Panc1 (cell line): ENCODE measurements at regions not wholly inside any gene's neighbourhood (a gene's known extent, or its start where the extent isn't known, plus 50 kb on each side); places are given as distances from the start of the nearest gene placed in this dataset.

Experiments used
- ATAC-seq: fragments of 200-7000 bp; cut with Tn5 transposase; 2 replicates; pipeline ENCODE4 v1.9.1; 2020; ENCODE audit warnings: mild to moderate bottlenecking, moderate library complexity
- BruUV-seq: library from RNA; stranded (reverse); fragments of 400-500 nt; replicated peaks from 2 replicates; lab custom pipeline; 2021; lab: Mats Ljungman, UMichigan
- CTCF ChIA-PET: fragments of 300-600 bp; sonication (Branson Sonifier 250); formaldehyde crosslinking; loops from one replicate; lab custom pipeline; 2022; ENCODE audit warnings: antibody characterized with exemption; lab: Charles Lee
- POLR2A ChIA-PET: fragments of 300-600 bp; sonication (Branson Sonifier 250); formaldehyde crosslinking; loops from one replicate; lab custom pipeline; 2022; ENCODE audit warnings: antibody characterized with exemption; lab: Charles Lee
- DNase-seq: peaks from one replicate; pipeline ENCODE4 v3.0.0-alpha.2; 2010; ENCODE audit warnings: low read depth, low spot score
- H3K27ac ChIP-seq: 2 replicates; pipeline ENCODE4 v1.5.1; 2011; ENCODE audit warnings: mild to moderate bottlenecking, low read length, inconsistent platforms
- H3K27me3 ChIP-seq: fragments of 200-500 bp; sonication (Bioruptor generic); 2 replicates; pipeline ENCODE4 v1.6.0; 2014; ENCODE audit warnings: low read length, inconsistent platforms; ENCODE audit not compliant: control insufficient read depth, insufficient read depth
- H3K36me3 ChIP-seq: fragments of 200-500 bp; sonication (Bioruptor generic); 2 replicates; pipeline ENCODE4 v1.5.1; 2014; ENCODE audit warnings: inconsistent platforms, mild to moderate bottlenecking, low read length, moderate library complexity; ENCODE audit not compliant: control insufficient read depth, insufficient read depth
- H3K4me1 ChIP-seq: 2 replicates; pipeline ENCODE4 v1.5.1; 2011; ENCODE audit warnings: inconsistent platforms, mild to moderate bottlenecking, low read length, moderate library complexity; ENCODE audit not compliant: control insufficient read depth, insufficient read depth
- H3K4me3 ChIP-seq, 2 experiments: 2 replicates each; pipeline ENCODE4 v1.5.1; 2011 to 2012; ENCODE audit warnings: low read depth in 2 of 2, low read length in 2 of 2, mild to moderate bottlenecking in 2 of 2, inconsistent platforms in 1 of 2, moderate library complexity in 1 of 2
- H3K9me3 ChIP-seq: fragments of 200-500 bp; sonication (Bioruptor generic); 2 replicates; pipeline ENCODE4 v1.5.1; 2014; ENCODE audit warnings: low read depth, mild to moderate bottlenecking, inconsistent platforms, low read length, moderate library complexity; ENCODE audit not compliant: control insufficient read depth, insufficient read depth
- CTCF ChIP-seq: fragments of 450-650 bp; IDR thresholded peaks from 2 replicates; pipeline ENCODE4 v1.5.1; 2017; ENCODE audit warnings: mild to moderate bottlenecking
- POLR2AphosphoS5 ChIP-seq: IDR thresholded peaks from 2 replicates; pipeline ENCODE4 v1.6.1; 2012; ENCODE audit warnings: mild to moderate bottlenecking, low read depth, low read length, moderate library complexity
- REST ChIP-seq, 2 experiments: IDR thresholded peaks; 2 replicates each; pipeline ENCODE4 v1.6.1; 2011 to 2012; ENCODE audit warnings: low read depth in 2 of 2, control low read depth in 1 of 2, low read length in 1 of 2, mild to moderate bottlenecking in 1 of 2, moderate library complexity in 1 of 2; ENCODE audit not compliant: insufficient read depth in 1 of 2
- SIN3A ChIP-seq: IDR thresholded peaks from 2 replicates; pipeline ENCODE4 v1.6.1; 2012; ENCODE audit warnings: low read depth, mild to moderate bottlenecking, low read length, moderate library complexity, borderline replicate concordance; ENCODE audit not compliant: insufficient read depth
- TCF7L2 ChIP-seq: IDR thresholded peaks from 2 replicates; pipeline ENCODE4 v1.6.1; 2011; ENCODE audit warnings: mild to moderate bottlenecking, low read depth, low read length, inconsistent platforms
- in situ Hi-C: cut with HindIII; loops from 2 replicates; pipeline ENCODE4 v1.10.0; 2016; ENCODE audit warnings: low sequenced_read_pairs, low pct_unique_long_range_greater_than_20kb
- intact Hi-C: fragments of 100-400 bp; cut with micrococcal nuclease; formaldehyde crosslinking; loops from one replicate; pipeline ENCODE4 v1.10.0; 2022; ENCODE audit not compliant: unreplicated experiment

- H3K9me3 ChIP-seq = no peaks in the 10 kb centered on the region
- intact Hi-C loops (no loop called here), in situ Hi-C loops (no loop called here)
- POLR2A ChIA-PET = no interaction called here
- H3K4me1 ChIP-seq = no peaks in the 10 kb centered on the region
- H3K27me3 ChIP-seq = no peaks in the 10 kb centered on the region
- H3K27ac ChIP-seq = no peak overlapping the region
- BruUV-seq = no TSS peak
- ATAC-seq = no peak
- no peaks in the 10 kb centered on the region for H3K36me3 ChIP-seq
- no peak for TF ChIP-seq REST (IDR thresholded peaks at IDR 0.05; ENCODE audit: insufficient read depth in 1 of 2, low read depth in 2 of 2, low read length in 1 of 2)
- TF ChIP-seq TCF7L2 = no peak
- TF ChIP-seq CTCF = no peak
- no peak for TF ChIP-seq SIN3A
- TF ChIP-seq POLR2AphosphoS5 = no peak
- CTCF ChIA-PET = no interaction called here
- no peak for DNase-seq
- H3K4me3 ChIP-seq = no peak overlapping the region
Observed at GRCh38 chr13:70384156-70384555, 275.9 kb upstream of the KLHL1 start.

- Histone ChIP-seq H3K9me3 (no peaks in the 10 kb centered on the region), H3K4me3 (no peak overlapping the region), H3K27me3 (no peaks in the 10 kb centered on the region), H3K36me3 (no peaks in the 10 kb centered on the region), H3K4me1 (no peaks in the 10 kb centered on the region), H3K27ac (no peak overlapping the region)
- TF ChIP-seq TCF7L2 (no peak), REST (IDR thresholded peaks at IDR 0.05; ENCODE audit: insufficient read depth in 1 of 2, low read depth in 2 of 2, low read length in 1 of 2) (no peak), SIN3A (no peak), CTCF (no peak), POLR2AphosphoS5 (no peak)
- DNase-seq = no peak
- in situ Hi-C loops (no loop called here), intact Hi-C loops (no loop called here)
- ChIA-PET CTCF (no interaction called here), POLR2A (no interaction called here)
- ATAC-seq = no peak
- BruUV-seq = no TSS peak
Observed at GRCh38 chr13:70380809-70381208, 272.6 kb upstream of the KLHL1 start.
